SK-N-SH (cell line): ENCODE measurements at regions not wholly inside any gene's neighbourhood (a gene's known extent, or its start where the extent isn't known, plus 50 kb on each side); places are given as distances from the start of the nearest gene placed in this dataset.

Source experiments
- EZH2phosphoT487 ChIP-seq: fragments of 200-600 bp; sonication (generic); IDR thresholded peaks from 2 replicates; pipeline ENCODE4 v1.6.1; 2017; ENCODE audit warnings: low read depth, mixed run types, mild to moderate bottlenecking, antibody characterized with exemption, moderate library complexity, borderline replicate concordance
- NFIC ChIP-seq: IDR thresholded peaks from 2 replicates; pipeline ENCODE4 v1.4.0; 2012; ENCODE audit warnings: borderline replicate concordance
- RCOR1 ChIP-seq: fragments of 150-350 bp; IDR thresholded peaks from 2 replicates; pipeline ENCODE4 v1.6.1; 2017; ENCODE audit warnings: antibody characterized with exemption, low read length
- REST ChIP-seq: IDR thresholded peaks from 2 replicates; pipeline ENCODE4 v1.6.1; 2012; ENCODE audit warnings: mild to moderate bottlenecking, low read depth, low read length, moderate library complexity
- RFX5 ChIP-seq: IDR thresholded peaks from 2 replicates; pipeline ENCODE4 v1.6.1; 2012; ENCODE audit warnings: mild to moderate bottlenecking, improper control_type of control experiment, low read length
- SMC3 ChIP-seq: IDR thresholded peaks from 2 replicates; pipeline ENCODE4 v1.6.1; 2012; ENCODE audit warnings: low read depth, low read length, improper control_type of control experiment
- TEAD4 ChIP-seq: IDR thresholded peaks from 2 replicates; pipeline ENCODE4 v1.4.0; 2012; ENCODE audit warnings: mild to moderate bottlenecking, borderline replicate concordance; ENCODE audit not compliant: insufficient read depth
- TF ChIP-seq, protein P1 (sequence below): fragments of 200-600 bp; sonication (generic); IDR thresholded peaks from 2 replicates; pipeline ENCODE4 v1.6.1; 2017; ENCODE audit warnings: antibody characterized with exemption, mild to moderate bottlenecking, moderate library complexity
- TF ChIP-seq, protein P2 (sequence below): IDR thresholded peaks from 2 replicates; pipeline ENCODE4 v1.4.0; 2012; ENCODE audit warnings: low read depth

DNA sequence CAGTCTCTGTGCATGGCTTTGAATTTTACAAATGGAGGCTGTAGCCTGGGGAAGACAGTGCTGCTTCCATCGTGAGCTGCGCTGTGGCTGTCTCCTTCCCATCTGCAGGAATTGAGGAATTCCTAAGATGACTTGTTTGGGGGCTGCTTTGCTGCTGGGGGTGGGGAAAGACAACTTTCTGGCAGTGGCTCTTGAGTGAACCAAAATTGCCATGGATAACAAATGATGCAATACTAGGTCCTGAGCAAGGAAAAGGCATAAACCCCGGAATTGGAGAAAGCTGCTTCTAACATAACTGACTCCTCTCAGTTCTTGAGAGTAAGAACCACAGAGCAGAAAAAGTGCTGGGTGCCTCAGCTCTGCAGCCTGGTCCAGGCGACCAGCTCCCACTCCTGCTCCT is 245.0 kb upstream of the RPL38 start:
- TF ChIP-seq, protein P1, sequence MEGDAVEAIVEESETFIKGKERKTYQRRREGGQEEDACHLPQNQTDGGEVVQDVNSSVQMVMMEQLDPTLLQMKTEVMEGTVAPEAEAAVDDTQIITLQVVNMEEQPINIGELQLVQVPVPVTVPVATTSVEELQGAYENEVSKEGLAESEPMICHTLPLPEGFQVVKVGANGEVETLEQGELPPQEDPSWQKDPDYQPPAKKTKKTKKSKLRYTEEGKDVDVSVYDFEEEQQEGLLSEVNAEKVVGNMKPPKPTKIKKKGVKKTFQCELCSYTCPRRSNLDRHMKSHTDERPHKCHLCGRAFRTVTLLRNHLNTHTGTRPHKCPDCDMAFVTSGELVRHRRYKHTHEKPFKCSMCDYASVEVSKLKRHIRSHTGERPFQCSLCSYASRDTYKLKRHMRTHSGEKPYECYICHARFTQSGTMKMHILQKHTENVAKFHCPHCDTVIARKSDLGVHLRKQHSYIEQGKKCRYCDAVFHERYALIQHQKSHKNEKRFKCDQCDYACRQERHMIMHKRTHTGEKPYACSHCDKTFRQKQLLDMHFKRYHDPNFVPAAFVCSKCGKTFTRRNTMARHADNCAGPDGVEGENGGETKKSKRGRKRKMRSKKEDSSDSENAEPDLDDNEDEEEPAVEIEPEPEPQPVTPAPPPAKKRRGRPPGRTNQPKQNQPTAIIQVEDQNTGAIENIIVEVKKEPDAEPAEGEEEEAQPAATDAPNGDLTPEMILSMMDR: no peak
- TF ChIP-seq EZH2phosphoT487 (no peak), SMC3 (no peak), TEAD4 (no peak), REST (no peak), RCOR1 (no peak), NFIC (no peak), RFX5 (no peak)
- TF ChIP-seq, protein P2, sequence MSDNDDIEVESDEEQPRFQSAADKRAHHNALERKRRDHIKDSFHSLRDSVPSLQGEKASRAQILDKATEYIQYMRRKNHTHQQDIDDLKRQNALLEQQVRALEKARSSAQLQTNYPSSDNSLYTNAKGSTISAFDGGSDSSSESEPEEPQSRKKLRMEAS: no peak
